Cerebellar cortex (tissue), 1 donor: ENCODE measurements at regions not wholly inside any gene's neighbourhood (a gene's known extent, or its start where the extent isn't known, plus 50 kb on each side); places are given as distances from the start of the nearest gene placed in this dataset.

ENCODE experiments used
- DNase-seq: peaks from one replicate; pipeline ENCODE4 v3.0.0-alpha.2; 2015; ENCODE audit warnings: low spot score

DNA sequence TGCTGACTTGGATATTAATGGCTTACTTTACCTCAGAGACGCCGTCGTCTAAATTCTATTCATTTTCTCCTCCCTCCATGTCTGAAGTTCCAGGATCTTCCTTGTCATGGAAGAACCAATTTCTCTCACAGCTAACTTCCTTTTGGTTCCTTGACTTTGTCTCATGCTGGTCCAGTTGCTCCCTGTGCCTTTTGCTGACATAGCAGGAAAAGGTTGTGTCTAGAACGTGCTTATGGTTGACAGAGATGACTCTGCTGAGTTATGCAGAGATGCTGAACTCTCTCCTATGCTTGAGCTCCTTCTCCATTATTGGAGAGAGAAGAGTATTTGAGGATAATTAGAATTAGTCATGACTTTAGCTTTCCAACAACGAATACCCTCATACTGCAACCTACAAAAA is 1338.9 kb downstream of the MAT2B start:
- DNase-seq: no peak

GRCh38 chr5:164860896-164861295 is 1355.5 kb downstream of the MAT2B start:
- no peak for DNase-seq

DNA sequence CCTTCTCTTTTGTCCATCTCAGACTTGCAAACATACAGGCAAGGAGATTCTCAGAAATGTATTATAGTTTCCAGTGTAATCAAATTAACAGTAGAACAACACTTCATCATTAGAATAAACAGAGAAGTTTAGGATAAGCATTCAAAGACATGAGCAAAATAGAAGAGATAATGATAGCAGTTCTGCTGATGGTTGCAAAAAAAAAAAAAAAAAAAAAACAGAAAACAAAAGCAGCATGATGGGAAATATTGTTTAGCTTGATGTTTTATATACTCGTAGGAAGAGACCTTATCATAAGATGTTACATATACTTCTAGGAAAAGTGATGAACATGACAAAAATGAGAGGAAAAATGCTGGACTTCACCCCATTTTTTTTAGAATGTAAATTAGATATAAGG is 1356.2 kb downstream of the MAT2B start:
- DNase-seq: no peak

DNA sequence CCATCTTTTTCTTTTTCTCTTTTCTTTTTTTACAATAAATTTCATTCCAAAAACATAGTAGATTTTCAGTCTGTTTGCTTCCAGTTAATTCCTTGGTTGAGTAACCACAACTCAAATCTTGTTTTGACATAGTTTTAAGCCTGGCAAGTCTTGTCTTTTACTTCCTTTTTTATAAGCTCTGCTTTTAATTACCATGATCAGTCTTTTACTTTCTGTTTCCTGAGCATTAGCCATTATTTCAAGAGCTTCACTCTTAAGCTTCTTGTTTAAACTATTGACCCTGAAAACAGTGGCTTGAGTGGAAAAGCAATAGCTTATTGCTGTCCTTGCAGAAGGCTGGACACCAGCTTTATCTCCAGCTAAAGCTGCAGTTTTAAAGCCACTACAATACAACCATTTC is 1363.3 kb downstream of the MAT2B start:
- no peak for DNase-seq

GRCh38 chr5:164869325-164869724 is 1363.9 kb downstream of the MAT2B start:
- DNase-seq: no peak

- DNase-seq: no peak
These were observed 1371.4 kb downstream of the MAT2B start for GRCh38 chr5:164876793-164877192.

DNA sequence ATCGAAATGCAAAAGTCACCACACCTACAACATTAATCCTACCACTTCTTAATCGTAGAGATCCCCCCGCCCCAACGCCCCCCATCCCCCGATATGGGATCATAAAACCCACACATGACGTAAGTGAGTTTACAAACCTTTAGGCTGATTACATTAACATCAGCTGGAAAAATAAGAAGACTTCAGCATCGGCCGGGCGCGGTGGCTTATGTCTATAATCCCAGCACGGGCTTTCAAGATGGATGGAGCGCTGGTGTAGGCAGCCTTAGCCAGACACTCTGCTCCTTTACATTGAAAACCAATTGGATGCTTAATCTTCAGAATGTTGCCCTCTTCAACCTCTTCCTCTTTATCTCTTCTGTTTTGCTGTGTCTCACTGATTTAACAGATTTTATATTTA is 1376.0 kb downstream of the MAT2B start:
- no peak for DNase-seq

DNA sequence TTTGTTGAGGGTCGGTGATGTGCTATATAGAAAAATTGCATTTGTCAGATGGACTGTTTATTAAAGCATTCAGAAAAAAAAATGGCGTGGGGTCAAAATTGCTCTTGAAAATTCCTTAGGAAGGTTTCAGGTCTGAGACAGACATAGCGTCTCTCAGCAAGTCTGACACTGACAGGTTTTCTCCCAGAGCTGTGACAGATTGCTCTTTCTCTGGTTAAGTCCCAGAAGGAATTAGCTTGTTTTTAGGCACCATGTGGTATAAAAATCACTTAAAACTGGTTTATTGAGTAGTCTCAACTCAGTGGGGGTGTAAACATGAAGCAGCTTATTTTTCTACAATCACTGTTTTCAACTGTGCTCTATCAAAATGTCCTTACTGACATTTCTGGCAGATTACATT is 1379.8 kb downstream of the MAT2B start:
- no peak for DNase-seq

DNA sequence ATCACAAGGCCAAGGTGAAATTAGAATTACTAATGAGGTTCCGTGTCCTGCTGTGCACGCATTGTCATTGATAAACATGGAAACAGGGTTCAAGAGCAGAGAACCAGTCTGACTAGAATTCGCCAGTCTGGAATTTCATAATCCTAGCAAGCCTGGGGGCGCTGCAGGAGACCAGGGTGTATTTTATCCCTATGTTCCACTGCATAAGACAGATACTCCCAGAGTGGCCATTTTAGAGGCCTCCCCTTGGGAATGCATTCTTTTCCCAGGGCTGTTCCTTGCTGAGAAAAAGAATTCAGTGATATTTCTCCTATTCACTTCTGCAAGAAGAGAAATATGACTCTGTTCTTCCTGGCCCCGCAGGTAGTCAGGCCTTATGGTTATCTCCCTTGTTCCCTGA is 1387.7 kb downstream of the MAT2B start:
- DNase-seq: no peak

DNA sequence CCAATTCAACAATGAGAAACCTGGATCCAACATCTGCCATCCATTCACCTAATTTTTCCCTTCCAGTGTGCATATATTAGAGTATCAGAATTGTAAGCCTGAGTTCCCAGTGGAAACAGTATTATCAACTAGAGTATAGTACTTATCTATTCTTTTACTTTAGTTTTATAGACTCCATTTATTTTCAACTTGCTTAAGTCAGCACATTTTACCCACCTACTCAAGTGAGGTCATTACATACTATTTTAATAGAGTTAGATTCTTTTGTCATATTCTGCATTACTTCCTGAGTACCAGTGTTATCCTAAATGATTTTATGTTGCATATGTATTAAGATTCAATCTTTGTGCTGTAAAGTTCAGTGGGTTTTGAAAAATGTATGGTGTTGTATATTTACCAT is 1393.3 kb downstream of the MAT2B start:
- no peak for DNase-seq

DNA sequence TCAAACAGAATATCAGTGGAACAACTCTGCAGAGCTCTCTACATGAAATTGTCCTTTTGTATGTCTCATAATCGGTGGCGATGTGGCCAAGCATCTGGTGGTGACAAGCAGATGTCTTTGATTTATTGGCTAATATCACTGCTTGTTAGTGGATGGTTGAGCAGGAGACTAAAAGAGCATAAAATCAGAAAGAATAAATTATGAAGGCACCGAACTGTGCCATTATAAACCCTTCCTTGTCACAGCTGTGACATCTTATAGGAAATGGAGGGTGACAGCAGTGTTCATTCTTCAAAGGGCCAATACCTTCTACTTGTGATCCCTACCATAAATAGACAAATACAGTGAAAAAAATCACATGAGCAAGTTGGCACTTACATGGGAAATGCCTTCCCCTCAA is 1404.3 kb downstream of the MAT2B start:
- no peak for DNase-seq

DNA sequence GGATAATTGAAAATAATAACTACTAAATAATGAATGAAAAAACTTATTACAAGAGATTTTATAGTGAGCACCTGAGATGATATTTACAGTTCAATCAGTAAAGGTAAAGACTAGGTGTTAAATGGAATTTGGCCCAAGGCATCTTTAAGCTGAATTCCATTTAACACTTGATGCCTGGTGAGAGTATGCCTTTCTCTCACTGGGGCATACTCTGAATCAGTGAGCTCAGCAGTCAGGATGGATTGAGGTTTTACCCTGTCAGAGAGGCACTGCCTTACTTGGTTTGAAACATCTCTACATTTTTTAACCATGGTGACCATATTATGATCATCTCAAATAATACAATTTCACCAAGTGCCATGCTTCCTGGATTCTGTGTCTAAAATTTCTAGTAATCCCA is 1416.3 kb downstream of the MAT2B start:
- DNase-seq: no peak

DNA sequence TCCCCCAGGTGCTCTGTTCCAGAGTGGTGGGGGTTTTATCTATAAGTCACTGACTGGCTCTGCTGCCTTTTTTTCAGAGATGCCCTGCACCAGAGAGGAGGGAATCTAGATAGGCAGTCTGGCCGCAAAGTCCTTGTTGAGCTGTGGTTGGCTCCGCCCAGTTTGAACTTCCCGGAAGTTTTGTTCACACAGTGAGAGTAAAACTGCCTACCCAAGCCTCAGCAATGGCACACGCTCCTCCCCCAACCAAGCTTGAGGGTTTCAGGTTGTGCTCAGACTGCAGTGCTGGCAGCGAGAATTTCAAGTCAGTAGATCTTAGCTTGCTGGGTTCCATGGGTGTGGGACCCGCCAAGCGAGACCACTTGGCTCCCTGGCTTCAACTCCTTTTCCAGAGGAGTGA is 1428.6 kb downstream of the MAT2B start:
- DNase-seq: no peak

- no peak for DNase-seq
These were observed 1429.1 kb downstream of the MAT2B start for GRCh38 chr5:164934561-164934960.

GRCh38 chr5:164941132-164941531 is 1435.7 kb downstream of the MAT2B start:
- DNase-seq: no peak

GRCh38 chr5:164950927-164951326 is 1445.5 kb downstream of the MAT2B start:
- no peak for DNase-seq

DNA sequence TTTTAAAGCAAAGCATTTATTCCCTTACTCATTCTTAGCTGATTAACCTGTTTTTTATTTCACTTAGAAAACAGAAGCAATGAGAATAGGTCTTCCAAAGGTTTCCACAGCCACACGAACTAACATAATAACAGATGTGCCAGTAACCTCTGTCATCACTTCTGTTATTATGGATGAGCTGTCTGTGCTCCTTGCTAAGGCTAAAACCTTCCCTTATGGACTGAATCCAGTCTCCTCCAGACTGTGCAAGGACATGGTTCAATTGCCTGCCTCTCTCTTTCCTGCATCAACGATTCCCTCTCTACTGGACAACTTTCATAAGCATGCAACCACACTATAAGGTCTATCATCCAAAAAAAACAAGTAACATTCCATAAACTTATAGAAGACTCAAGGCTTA is 1446.2 kb downstream of the MAT2B start:
- DNase-seq: no peak

DNA sequence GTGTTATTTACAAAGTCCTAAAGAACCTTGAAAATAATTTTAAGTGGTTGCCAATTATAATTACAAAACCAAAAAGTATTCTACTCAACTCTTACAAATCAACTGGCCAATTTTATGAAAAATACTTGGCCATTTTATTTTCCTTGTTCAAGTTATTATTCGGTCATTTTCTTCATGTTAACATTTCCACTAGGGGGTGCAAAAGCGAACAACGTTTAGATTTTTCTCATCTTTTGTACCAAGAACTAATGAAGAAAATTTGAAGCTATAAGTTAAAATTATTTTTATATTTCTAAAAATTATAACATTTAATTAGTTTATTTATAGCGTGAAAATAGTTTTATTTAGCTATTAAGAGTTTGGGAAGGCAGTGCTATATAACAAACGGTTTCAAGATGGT is 1453.3 kb downstream of the MAT2B start:
- DNase-seq: no peak

GRCh38 chr5:164959761-164960160 is 1454.3 kb downstream of the MAT2B start:
- no peak for DNase-seq

GRCh38 chr5:164962329-164962961 is 1457.0 kb downstream of the MAT2B start:
- DNase-seq: no peak

DNA sequence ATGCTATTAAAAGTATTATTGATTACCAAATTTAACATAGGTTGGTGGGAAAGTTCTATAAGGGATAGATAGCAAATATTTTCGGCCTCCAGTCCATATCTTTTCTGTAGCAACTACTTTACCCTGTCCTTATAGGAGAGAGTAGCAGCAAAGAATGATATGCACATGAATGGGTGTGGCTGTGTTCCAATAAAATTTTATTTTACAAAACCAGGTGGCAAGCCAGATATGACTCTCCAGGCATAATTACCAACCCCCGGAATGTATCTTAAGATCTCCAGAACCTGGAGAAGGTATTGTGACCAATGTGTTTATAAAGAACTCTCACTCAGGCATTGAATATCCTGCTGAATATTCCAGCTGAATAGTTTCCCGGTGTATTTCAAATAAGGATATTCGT is 1461.2 kb downstream of the MAT2B start:
- no peak for DNase-seq

GRCh38 chr5:164967354-164967753 is 1461.9 kb downstream of the MAT2B start:
- no peak for DNase-seq

- no peak for DNase-seq
These were observed 1467.6 kb downstream of the MAT2B start for GRCh38 chr5:164972973-164973372.

DNA sequence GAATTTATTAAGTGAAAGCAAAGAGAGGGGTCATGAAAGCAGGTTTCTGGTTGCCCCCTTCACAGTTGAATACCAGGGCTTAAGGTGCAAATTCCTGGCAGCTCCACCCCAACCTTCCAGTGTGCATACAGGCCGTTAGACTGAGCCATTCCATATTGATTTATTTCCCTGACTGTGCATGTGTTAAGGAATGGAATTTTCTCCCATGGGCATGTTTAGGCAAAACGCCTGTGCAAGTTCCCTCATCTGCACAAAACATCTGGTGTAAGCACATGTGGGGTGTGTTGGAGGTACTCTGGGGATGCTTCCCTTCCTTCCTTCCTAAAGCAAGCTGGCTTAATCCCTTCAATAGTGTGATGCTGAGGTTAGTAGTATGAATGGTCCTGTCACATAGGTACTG is 1470.6 kb downstream of the MAT2B start:
- DNase-seq: no peak

DNA sequence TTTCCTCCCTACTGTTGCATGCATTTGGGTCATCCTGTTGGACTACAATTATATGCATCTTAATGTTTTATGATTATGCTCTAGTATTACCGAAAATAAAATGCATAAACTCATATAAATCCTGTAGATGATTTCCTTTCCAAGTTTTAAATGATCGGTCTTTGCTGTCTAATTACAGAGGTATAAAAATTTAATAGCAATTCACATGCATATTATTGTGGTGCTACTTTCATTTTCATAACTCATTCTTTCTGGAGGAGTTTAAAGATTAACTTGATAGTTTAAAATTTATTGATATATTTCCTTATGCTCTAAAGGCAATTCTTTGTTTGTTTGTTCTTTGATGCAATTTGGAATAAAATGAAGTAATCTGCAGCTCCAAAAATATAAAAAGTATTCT is 1475.1 kb downstream of the MAT2B start:
- DNase-seq: no peak
